Subcutaneous abdominal adipose tissue (tissue), 5 donors: ENCODE measurements at regions not wholly inside any gene's neighbourhood (a gene's known extent, or its start where the extent isn't known, plus 50 kb on each side); places are given as distances from the start of the nearest gene placed in this dataset.

Source experiments
- H3K27ac ChIP-seq: one replicate; pipeline ENCODE4 v1.7.0; 2013; ENCODE audit warnings: low read depth, mild to moderate bottlenecking, inconsistent platforms, low read length, moderate library complexity
- H3K27me3 ChIP-seq, 5 donors: one replicate each; pipeline ENCODE4 v1.7.0; 2013; ENCODE audit warnings: low read length in 5 of 5, inconsistent platforms in 1 of 5; ENCODE audit not compliant: control insufficient read depth in 5 of 5, insufficient read depth in 4 of 5
- H3K36me3 ChIP-seq, 5 donors: one replicate each; pipeline ENCODE4 v1.7.0; 2013; ENCODE audit warnings: low read length in 5 of 5; ENCODE audit not compliant: control insufficient read depth in 5 of 5, insufficient read depth in 5 of 5
- H3K4me1 ChIP-seq, 5 donors: one replicate each; pipeline ENCODE4 v1.7.0; 2013; ENCODE audit warnings: low read length in 5 of 5, mild to moderate bottlenecking in 3 of 5, moderate library complexity in 1 of 5; ENCODE audit not compliant: control insufficient read depth in 5 of 5, insufficient read depth in 5 of 5
- H3K4me3 ChIP-seq, 5 donors: one replicate each; pipeline ENCODE4 v1.7.0; 2013; ENCODE audit warnings: low read length in 5 of 5, low read depth in 1 of 5
- H3K9ac ChIP-seq, 5 donors: one replicate each; pipeline ENCODE4 v1.7.0; 2013; ENCODE audit warnings: low read length in 5 of 5, mild to moderate bottlenecking in 4 of 5, moderate library complexity in 3 of 5
- H3K9me3 ChIP-seq, 5 donors: one replicate each; pipeline ENCODE4 v1.7.0; 2013; ENCODE audit warnings: low read length in 5 of 5; ENCODE audit not compliant: control insufficient read depth in 5 of 5
- donor health status: healthy.
- donor health status: healthy.
- donor health status: healthy.
- donor health status: healthy.
- donor health status: healthy.

DNA sequence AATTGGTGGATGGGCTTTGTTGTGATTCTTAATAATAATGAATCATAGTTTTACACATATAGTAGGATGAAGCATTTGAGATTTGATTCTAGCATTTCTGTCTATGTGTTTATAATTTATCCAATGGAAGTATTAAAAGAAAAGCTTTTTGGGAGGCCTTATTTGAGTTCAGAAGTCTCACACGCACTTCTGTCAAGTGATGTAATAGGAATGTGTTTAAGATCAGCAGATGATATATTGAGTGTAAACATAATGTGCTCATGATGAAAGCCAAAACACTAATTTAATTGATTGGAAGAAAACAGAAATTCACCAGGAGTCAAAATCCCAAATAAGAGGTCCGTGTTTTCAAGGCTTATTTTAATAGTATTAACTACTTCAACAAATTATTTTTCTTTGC, 435.6 kb upstream of the HSF2 start:
- H3K27ac ChIP-seq = no peak overlapping the region
- H3K27me3 ChIP-seq = no peaks in the 10 kb centered on the region
- H3K36me3 ChIP-seq = no peaks in the 10 kb centered on the region
- H3K4me3 ChIP-seq = no peak overlapping the region
- H3K4me1 ChIP-seq = no peaks in the 10 kb centered on the region
- peaks cover 0 to 2% (median 0%) of the 10 kb centered on the region in 5 donors for H3K9me3 ChIP-seq
- H3K9ac ChIP-seq = no peak overlapping the region

DNA sequence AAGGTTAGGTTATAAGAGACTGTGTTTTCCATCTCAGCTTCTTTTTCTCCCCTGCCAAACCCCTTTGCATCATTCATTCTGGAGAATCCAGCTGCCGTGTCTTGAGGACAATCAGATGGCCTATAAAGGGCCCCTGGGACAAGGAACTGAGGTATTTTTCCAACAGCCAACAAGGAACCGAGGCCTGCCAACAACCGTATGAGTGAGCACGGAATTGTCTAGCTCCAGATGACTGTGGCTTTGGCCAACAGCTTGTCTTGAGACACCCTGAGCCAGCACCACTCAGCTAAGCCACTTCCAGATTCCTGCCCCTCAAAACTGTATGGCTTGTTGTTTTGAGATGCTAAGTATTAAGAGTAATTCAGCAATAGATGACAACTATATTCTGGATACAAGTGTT, 433.7 kb upstream of the HSF2 start:
- H3K27me3 ChIP-seq = no peaks in the 10 kb centered on the region
- H3K36me3 ChIP-seq = no peaks in the 10 kb centered on the region
- H3K27ac ChIP-seq = no peak overlapping the region
- H3K9ac ChIP-seq = no peak overlapping the region
- no peaks in the 10 kb centered on the region for H3K4me1 ChIP-seq
- no peak overlapping the region for H3K4me3 ChIP-seq
- peaks cover 0 to 2% (median 0%) of the 10 kb centered on the region in 5 donors for H3K9me3 ChIP-seq

DNA sequence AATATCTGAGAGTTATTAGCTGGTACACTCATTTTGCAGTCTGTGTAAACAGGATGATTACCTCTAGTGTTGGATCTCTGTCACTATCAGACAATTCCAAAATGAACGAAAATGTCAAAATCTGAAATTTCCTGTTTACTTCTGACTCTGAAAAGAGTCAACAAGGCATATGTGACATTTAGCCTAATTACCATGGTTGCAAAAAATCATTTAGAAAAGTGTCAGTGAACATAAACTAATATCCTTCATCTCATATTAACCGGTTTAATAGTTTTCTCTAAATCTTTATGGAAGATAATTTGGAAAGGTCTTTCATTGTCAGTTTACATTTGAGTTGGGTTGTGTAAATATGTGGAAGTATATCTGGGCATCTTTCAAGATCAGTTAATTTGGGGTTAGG, 431.8 kb upstream of the HSF2 start:
- no peaks in the 10 kb centered on the region for H3K27me3 ChIP-seq
- H3K27ac ChIP-seq = no peak overlapping the region
- peaks cover 0 to 2% (median 0%) of the 10 kb centered on the region in 5 donors for H3K9me3 ChIP-seq
- H3K9ac ChIP-seq = no peak overlapping the region
- no peaks in the 10 kb centered on the region for H3K36me3 ChIP-seq
- H3K4me1 ChIP-seq = peaks cover 0 to 13% (median 0%) of the 10 kb centered on the region in 5 donors
- no peak overlapping the region for H3K4me3 ChIP-seq

DNA sequence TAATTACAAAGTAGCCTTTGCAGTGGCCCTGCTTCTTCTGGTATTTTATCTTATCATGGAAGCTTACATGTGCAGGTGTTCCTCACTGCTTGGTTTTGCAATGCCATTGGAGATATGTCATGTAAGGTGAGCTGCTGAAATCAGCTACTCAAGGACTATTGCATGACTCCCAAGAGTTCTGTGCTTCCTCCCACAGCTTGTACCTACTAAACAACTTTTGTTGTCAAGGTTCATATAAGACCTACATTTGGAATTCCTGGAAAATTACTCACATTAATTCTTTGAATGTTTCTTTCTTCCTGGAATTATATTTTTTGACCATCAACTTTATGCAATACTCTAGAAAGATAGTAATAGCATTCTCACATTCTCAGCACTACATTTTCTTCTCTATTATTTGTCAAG, 427.5 kb upstream of the HSF2 start:
- H3K4me3 ChIP-seq = no peak overlapping the region
- peaks cover 0 to 4% (median 0%) of the 10 kb centered on the region in 5 donors for H3K9me3 ChIP-seq
- no peaks in the 10 kb centered on the region for H3K27me3 ChIP-seq
- H3K4me1 ChIP-seq = peaks cover 0 to 13% (median 0%) of the 10 kb centered on the region in 5 donors
- H3K9ac ChIP-seq = no peak overlapping the region
- no peak overlapping the region for H3K27ac ChIP-seq
- no peaks in the 10 kb centered on the region for H3K36me3 ChIP-seq

DNA sequence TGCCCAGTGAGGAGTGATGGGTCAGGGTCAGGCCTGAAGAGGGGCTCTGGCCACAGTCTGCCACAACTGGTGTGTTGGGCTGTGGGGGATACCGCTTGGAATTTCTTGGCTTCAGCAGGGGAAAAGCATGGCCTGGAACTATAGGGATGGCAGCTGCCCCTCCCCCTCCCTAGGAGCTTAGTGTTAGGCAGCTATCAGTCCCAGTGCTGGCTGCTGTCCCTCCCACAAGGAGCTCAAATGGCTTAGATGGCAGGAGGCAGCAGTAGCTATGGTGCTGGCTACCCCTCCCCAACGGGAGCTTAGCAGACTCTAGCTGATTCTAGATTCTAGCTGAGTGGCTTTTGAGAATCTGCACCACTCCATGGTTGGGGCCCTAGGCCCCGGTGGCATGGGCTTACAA, 414.5 kb upstream of the HSF2 start:
- no peaks in the 10 kb centered on the region for H3K4me1 ChIP-seq
- H3K4me3 ChIP-seq = no peak overlapping the region
- no peaks in the 10 kb centered on the region for H3K27me3 ChIP-seq
- H3K9me3 ChIP-seq = no peaks in the 10 kb centered on the region
- no peak overlapping the region for H3K27ac ChIP-seq
- H3K9ac ChIP-seq = no peak overlapping the region
- no peaks in the 10 kb centered on the region for H3K36me3 ChIP-seq

DNA sequence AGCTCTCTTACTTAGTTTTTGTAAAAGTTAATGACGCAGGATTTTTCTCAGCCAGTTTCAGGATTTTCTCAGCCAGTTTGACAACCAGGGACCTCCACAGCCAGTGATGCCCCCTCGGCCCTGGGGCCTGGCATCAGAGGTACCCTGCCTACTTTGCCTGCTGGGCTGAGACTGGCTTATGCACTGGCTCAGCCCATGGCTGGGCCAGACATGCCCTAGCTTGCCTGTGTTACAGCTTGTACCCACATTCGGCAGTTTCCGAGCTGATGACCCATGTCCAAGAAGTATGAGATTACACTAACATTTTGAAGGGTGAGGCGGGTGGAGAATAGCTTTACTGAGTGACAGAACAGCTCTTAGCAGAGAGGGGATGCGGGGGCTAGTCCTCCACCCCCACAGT, 406.1 kb upstream of the HSF2 start:
- Histone ChIP-seq H3K9me3 (peaks cover 0 to 3% (median 0%) of the 10 kb centered on the region in 5 donors), H3K27ac (no peak overlapping the region), H3K4me3 (no peak overlapping the region), H3K27me3 (no peaks in the 10 kb centered on the region), H3K4me1 (no peaks in the 10 kb centered on the region), H3K9ac (no peak overlapping the region), H3K36me3 (no peaks in the 10 kb centered on the region)

DNA sequence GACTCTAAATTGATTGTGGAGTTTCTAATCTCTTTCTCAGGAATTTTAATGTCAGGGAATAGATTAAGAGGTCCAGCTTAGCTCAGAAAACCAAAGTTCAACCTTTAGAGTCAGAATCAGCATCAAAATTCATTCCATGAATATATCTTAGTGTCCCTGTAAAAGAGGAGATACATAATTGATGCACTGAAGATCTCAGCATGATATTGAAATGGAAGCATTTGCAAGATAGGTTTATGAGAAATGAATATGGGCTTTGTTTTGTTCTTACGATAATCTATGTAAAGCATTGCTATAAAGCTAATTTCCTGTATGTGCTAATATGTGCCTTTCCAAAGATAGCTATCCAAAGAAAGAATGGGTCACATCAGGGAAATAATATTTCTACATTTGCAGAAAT, 404.5 kb upstream of the HSF2 start:
- H3K27me3 ChIP-seq = no peaks in the 10 kb centered on the region
- H3K9ac ChIP-seq = no peak overlapping the region
- no peak overlapping the region for H3K4me3 ChIP-seq
- peaks cover 0 to 3% (median 0%) of the 10 kb centered on the region in 5 donors for H3K9me3 ChIP-seq
- no peaks in the 10 kb centered on the region for H3K36me3 ChIP-seq
- H3K4me1 ChIP-seq = no peaks in the 10 kb centered on the region
- H3K27ac ChIP-seq = no peak overlapping the region

DNA sequence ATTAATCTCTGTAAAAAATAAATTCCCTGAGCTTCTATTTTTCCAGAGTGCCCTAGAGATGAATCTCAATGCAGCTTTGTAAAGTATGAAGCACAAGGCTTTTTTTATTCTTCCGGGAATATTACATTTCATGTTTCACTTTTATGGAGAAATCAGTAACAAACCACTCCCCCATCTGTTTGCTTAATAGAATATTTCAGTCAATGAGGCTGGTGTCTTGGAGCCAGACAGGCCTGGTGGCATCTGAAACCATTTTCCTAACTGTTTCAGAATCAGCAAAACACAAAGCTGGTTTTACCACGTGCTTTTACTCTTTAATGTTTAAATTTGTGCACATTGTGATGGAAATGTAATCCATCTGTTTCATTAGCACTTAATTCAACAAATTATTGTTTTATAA, 400.8 kb upstream of the HSF2 start:
- Histone ChIP-seq H3K9me3 (peaks cover 0 to under 1% (median 0%) of the 10 kb centered on the region in 5 donors), H3K27me3 (no peaks in the 10 kb centered on the region), H3K27ac (no peak overlapping the region), H3K9ac (no peak overlapping the region), H3K4me3 (no peak overlapping the region), H3K4me1 (no peaks in the 10 kb centered on the region), H3K36me3 (no peaks in the 10 kb centered on the region)

DNA sequence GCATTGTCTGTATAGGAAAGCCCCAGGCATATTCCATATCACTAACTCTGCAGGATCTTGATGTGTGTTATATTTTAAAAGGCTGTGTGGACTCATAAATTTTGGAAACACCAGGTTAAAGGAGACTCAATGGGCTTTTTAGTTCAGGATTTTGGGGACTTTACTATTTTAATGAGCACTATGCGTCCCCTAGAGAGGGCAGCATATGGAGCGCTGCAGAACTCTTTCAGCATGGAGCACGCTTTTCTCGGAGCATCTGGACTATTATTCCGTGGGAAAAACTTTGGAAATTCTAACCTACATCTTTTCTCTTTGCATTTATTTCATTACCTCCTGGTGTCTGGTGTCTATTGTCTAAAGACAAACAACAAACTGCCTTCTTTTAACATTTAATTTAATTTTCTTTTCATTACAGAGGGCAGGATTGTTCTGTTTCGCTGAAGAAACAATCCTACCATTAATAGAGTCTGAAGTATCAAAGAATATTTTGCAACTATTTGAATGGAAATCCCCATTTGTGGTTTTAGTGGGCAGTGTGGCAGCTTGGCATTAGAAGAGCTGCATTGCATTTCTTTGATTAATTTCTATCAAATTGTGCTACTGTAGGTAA, 399.9 kb upstream of the HSF2 start:
- H3K27me3 ChIP-seq = no peaks in the 10 kb centered on the region
- H3K9me3 ChIP-seq = no peaks in the 10 kb centered on the region
- no peak overlapping the region for H3K9ac ChIP-seq
- no peak overlapping the region for H3K4me3 ChIP-seq
- H3K36me3 ChIP-seq = no peaks in the 10 kb centered on the region
- H3K27ac ChIP-seq = no peak overlapping the region
- H3K4me1 ChIP-seq = no peaks in the 10 kb centered on the region

DNA sequence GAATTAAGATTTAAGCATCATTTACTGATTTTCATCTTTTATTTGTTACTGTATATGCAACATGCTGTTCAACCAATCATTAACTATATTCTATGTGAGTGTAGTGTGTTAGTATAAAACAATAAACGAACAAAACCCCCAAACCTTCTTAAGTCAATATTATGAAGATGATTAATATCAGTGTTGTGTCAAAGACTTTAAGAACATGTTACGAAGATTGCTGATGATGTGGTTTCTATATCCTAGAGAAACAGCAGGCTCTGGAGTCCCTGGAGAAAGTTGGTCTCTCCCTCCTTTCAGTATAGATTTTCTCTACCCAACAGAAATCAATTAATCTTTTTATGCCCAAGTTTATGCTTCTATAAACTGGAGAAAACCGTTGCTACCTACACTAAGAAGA, 393.8 kb upstream of the HSF2 start:
- Histone ChIP-seq H3K27ac (no peak overlapping the region), H3K4me3 (no peak overlapping the region), H3K27me3 (no peaks in the 10 kb centered on the region), H3K4me1 (no peaks in the 10 kb centered on the region), H3K36me3 (no peaks in the 10 kb centered on the region), H3K9ac (no peak overlapping the region), H3K9me3 (no peaks in the 10 kb centered on the region)

DNA sequence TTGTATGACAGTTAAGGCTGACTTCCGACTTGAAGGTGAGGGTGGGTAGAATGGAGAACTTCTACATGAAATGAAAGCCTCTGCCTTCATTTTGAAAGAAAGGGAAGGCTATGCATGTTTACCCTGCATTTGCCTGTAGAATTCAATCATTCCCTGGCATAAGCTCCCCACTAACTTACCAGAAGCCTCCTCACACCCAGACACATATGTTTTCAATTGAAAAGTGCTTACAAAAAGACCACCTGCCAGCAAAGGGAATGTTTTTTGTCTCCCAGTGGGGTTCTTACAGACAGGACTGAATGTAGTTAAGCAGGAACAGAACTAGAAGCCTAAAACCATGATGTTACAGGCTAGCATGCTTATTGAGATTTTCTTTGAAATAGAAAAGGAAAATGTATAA, 392.1 kb upstream of the HSF2 start:
- H3K27ac ChIP-seq = no peak overlapping the region
- H3K4me3 ChIP-seq = no peak overlapping the region
- no peaks in the 10 kb centered on the region for H3K4me1 ChIP-seq
- no peaks in the 10 kb centered on the region for H3K9me3 ChIP-seq
- H3K9ac ChIP-seq = no peak overlapping the region
- H3K27me3 ChIP-seq = no peaks in the 10 kb centered on the region
- no peaks in the 10 kb centered on the region for H3K36me3 ChIP-seq
